ENCODE measurements at regions not wholly inside any gene's neighbourhood (a gene's known extent, or its start where the extent isn't known, plus 50 kb on each side); places are given as distances from the start of the nearest gene placed in this dataset.

DNA sequence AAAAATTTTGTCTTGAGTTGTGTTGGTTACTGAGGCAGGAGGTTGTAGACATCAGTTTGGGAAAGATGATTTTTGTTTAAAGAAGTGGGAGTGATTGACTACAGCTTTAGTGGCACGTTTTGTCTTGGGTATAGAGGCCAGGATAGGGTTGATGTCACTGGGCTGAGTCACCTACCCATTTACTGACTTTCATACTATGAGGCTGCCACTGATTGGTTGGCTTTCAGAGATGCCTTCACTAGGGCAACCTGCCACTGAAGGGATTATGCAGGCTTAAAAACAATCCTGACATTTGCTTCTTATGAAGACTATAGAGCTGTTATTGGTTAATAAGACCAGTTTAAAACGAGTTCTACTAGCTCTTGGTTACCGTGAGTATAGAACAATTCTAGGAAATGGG lies 479.1 kb downstream of the SOX11 start:
- TF ChIP-seq, protein P1, sequence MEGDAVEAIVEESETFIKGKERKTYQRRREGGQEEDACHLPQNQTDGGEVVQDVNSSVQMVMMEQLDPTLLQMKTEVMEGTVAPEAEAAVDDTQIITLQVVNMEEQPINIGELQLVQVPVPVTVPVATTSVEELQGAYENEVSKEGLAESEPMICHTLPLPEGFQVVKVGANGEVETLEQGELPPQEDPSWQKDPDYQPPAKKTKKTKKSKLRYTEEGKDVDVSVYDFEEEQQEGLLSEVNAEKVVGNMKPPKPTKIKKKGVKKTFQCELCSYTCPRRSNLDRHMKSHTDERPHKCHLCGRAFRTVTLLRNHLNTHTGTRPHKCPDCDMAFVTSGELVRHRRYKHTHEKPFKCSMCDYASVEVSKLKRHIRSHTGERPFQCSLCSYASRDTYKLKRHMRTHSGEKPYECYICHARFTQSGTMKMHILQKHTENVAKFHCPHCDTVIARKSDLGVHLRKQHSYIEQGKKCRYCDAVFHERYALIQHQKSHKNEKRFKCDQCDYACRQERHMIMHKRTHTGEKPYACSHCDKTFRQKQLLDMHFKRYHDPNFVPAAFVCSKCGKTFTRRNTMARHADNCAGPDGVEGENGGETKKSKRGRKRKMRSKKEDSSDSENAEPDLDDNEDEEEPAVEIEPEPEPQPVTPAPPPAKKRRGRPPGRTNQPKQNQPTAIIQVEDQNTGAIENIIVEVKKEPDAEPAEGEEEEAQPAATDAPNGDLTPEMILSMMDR (IDR thresholded peaks at IDR 0.05 in 8 of 11, conservative IDR thresholded peaks at IDR 0.05 in 3 of 11) = no peak
- TF ChIP-seq POLR2A (IDR thresholded peaks at IDR 0.05) (no peak), POLR2AphosphoS5 (IDR thresholded peaks at IDR 0.05) (no peak)

All from spleen (tissue), 7 donors.